ENCODE measurements at regions not wholly inside any gene's neighbourhood (a gene's known extent, or its start where the extent isn't known, plus 50 kb on each side); places are given as distances from the start of the nearest gene placed in this dataset.

DNA sequence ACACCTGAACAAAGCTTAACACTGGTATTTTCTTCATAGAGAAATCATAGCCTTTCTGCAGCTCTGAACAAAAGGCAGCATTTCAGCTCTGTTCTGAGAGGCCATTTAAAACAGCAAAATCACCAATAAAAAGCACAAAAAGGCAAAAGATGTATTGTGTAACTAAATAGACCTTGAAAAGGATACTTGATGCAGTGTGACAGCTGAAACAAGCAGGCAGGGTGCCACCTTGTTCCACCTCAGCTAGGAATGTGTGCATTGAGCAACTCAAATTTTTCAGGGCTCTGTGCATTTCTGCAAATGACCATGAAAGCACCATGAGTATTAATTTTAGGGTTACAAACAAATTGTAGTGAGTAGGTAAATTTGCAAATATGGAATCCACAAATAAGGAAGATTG, 65.8 kb downstream of the RHOU start:
- TF ChIP-seq, protein P1, sequence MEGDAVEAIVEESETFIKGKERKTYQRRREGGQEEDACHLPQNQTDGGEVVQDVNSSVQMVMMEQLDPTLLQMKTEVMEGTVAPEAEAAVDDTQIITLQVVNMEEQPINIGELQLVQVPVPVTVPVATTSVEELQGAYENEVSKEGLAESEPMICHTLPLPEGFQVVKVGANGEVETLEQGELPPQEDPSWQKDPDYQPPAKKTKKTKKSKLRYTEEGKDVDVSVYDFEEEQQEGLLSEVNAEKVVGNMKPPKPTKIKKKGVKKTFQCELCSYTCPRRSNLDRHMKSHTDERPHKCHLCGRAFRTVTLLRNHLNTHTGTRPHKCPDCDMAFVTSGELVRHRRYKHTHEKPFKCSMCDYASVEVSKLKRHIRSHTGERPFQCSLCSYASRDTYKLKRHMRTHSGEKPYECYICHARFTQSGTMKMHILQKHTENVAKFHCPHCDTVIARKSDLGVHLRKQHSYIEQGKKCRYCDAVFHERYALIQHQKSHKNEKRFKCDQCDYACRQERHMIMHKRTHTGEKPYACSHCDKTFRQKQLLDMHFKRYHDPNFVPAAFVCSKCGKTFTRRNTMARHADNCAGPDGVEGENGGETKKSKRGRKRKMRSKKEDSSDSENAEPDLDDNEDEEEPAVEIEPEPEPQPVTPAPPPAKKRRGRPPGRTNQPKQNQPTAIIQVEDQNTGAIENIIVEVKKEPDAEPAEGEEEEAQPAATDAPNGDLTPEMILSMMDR (IDR thresholded peaks at IDR 0.05; ENCODE audit: low read depth, low read length), result no peak
- no peak for TF ChIP-seq EZH2phosphoT487 (IDR thresholded peaks at IDR 0.05; ENCODE audit: low read depth)

Measured in OCI-LY3 (cell line).